ENCODE measurements at regions not wholly inside any gene's neighbourhood (a gene's known extent, or its start where the extent isn't known, plus 50 kb on each side); places are given as distances from the start of the nearest gene placed in this dataset.
A peak's percentile ranks its signal among the peaks of the same experiment; 100 is the strongest.
"Not testable (repeated sequence)": the region's sequence is repeated elsewhere in the genome, so short reads cannot be mapped to it uniquely, and the experiment has no call there.

DNA sequence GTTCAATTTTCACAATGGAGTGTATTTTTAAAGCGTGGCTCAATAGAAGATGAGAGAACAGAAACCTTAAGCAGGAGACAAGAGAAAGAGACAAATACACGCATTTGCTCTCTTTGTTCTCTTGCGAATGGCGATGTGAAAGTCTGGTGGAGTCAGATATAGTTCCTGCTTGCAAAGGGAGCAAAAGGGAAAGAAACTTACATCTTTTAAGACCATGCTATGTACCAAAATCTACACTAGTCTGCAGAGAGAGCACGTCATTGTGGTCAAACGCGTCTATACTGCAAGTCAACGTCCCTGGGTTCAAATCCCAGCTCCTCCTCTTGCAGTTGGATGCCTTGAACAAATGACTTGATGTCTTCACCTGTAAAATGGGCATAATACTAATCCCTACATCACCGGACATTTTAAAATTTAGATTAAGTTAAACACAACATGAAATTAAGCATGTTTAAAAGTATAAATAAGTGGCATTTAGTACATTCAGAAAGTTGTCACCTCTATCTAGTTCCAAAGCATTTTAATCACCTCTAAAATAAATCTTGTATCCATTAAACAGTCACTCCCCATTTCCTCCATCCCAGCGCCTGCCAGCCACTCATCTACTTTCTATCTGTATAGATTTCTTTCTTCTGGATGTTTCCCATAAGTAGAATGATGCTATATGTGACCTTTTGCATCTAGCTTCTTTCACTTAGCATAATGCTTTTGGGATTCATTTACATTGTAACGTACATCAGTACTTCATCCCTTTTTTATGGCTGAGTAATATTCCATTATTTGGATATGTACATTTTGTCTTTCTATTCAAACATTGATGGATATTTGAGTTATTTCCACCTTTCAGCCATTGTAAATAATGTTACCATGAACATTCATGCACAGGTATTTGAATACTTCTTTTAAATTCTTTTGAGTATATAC is 406.9 kb downstream of the TMEM114 start:
- no peak for DNase-seq

DNA sequence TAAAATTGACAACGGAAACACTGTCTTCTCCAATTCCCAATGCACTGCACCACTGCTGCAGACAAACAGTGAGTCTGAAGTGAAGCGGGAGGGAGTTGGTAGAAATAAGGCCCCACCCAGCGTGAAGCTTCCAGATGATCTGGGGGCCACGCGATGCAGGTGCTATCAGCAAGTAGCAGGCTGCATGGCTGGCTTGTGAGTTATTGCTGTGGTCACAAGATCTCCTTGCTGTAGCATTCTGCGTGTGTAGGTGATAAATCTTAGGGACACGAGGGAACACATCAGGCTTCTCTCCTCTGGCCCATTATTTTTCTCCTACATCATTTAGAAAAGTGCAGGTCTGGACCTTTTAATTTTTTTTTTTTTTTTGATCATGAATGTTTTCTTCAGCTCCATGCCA is 407.6 kb downstream of the TMEM114 start:
- no peak for DNase-seq

GRCh38 chr16:8179615-8180014 is 410.7 kb downstream of the TMEM114 start:
- no peak for DNase-seq

DNA sequence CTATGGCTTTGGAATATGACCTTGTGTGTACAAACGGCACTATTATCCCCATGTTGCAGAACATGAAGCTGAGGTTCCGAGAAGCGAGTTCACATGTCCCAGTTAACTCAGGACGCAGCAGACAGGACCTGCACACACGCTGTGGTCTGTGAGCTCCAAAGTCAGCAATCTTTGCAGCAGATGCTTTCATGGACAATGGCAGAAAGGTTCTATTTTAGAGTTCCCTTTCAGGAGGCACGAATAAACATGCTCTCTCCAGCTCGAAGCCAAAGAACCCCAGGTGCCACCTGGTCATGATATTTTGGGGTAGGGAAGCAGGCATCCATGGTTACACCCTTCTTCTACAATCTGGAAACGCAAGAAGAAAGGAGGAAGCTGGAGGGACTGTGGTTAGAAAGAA is 412.0 kb downstream of the TMEM114 start:
- no peak for DNase-seq

DNA sequence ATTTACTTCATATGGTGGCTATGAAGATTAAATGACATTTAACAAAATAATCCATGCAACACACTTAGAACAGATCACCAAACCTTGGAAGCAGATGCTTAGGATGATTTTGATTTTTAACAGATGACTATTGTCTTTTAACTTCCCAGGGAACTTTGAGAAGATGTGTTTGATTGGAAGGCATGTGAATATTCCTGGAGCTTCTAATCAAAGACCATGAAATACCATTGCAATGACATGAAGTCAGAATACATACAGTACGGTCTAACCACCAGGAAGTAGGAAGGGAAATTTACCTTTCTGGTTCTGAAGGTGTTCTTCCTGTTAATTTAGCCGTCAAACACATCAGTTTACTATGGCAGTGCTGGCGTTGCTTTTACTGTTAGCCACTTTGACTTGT is 414.9 kb downstream of the TMEM114 start:
- no peak for DNase-seq

DNA sequence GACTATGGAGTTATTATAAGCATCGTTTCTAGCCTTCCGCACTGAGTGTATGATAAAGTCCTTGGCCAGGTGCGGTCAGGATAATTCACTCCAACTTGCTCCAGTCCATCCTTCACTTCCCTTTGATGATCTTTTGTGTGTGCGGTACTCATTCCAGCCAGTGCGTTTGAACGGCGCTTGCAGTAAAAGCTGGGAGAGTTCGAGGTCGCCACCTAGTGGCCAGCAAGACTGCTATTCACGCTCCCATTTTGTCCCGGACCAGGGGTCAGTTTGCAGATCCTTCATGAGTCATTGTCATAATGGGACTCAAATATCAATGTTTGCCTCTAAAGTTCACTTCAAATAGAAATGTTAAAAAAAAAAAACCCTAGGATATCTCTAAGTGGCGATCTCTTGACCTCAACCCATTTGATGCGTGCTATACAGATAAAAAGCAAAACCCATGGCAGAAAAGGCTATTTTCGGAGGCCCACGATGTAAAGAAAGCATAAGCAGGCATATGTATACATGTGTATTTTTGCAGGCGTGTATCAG is 417.1 kb downstream of the TMEM114 start:
- DNase-seq, result peak; percentile 47

DNA sequence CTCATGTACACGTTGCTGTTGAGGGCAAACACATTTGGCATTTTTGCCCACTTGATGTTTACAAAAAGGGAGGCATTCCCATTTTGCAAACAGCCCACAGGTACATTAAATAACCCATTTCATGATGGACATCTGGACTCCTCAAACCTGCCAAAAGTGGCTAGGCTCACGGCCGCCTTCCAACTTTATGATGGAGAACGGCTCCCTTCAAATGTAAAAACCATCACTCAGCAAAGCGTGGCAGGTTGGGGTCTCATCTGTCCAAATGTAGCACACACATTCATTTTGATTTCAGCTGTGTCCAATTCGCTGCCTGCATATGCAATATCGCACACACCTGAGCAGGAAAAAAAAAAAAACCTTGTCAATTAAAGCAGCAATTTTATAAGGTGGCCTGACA is 417.8 kb downstream of the TMEM114 start:
- no peak for DNase-seq

GRCh38 chr16:8168016-8168415 is 422.3 kb downstream of the TMEM114 start:
- DNase-seq, result no peak

DNA sequence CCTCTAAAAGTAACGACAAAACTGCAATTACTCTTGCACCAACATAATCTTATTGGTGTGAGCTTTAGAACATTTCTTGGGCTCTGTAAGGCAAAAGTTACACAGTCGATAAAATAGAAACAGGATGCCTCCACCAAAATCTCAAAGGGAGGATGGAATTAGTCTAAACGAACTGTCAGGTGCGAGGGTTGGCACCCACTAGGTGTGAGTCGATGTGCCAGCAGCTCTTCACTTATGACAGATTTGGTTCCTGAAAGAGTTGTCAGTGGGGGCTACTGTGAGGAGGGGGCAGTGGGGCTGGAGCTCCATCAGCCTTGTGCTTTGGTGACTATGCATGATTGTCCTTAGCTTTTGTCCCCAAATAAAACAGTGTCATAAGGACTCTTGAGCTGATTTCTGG is 422.9 kb downstream of the TMEM114 start:
- DNase-seq, result no peak

DNA sequence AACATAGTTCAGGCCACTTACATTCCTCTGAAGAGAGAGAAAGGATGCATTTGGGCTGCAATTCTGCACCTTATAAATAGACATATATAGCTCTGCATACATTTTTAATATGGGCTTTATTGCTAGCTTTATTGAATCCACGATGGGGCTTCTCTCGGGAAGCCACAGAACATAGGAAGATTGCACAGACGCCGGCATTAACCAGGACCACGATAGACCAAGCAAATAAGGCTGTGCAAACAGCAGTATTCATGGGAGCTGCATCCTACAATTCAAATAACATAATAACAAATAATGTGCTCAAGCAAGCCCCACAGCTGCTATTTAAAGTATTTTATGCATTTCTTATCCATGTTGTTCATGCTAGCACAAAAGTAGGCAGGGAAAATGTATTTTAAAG is 432.3 kb downstream of the TMEM114 start:
- no peak for DNase-seq

DNA sequence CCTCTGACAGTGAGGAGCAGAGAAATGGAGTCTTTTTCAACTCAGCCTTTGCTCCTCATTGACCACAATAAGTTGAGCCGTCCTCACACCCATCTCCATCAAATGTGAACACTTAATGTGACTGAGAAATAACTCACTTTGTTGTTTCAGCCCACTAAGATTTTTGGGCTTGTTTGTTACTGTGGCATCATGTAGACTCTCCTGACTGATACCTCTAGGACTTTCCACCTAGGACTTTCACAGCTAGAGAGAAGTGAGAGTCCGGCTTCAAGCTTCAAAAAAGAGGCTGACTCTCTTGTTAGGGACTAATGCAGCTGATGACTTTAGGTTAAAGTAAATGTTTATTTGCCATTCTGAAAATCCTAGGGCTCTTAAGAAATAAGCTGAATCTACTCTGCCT is 435.0 kb downstream of the TMEM114 start:
- no peak for DNase-seq

- no peak for DNase-seq
These were observed 443.9 kb downstream of the TMEM114 start for GRCh38 chr16:8146256-8147012.

DNA sequence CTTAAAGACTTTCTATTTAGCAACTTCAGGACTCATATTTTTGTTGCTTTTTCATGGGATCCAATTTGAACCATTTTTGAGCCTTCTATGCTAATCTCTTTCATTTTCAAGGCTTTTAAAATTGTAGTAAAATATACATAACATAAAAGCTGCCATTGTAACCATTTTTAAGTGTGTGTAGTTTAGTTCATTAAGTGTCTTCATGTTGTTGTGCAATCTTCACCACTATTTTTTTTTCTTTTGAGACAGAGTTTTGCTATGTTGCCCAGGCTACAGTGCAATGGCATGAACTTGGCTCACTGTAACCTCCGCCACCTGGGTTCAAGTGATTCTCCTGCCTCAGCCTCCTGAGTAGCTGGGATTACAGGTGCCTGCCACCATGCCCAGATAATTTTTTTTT is 451.6 kb downstream of the TMEM114 start:
- DNase-seq, result no peak

DNA sequence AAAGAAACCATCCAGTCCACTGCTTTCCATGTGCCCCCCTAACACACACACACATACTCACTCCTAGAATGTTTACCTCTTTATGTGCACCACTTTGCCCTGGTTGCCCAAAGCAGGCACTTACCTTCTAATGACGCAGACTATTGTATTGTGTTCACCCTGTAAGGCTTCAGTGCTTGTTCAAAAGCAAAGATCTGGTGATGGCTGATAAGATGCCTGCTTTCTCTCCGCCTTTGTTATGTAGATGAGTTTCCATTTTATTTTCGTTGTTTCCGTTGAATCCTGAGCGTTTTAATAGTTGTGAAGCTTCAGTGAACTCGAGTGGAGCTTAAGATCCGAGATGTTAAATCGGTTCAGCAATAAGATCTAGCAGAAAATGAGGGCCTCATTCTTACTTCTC is 452.7 kb downstream of the TMEM114 start:
- no peak for DNase-seq

- DNase-seq, result no peak
These were observed 460.1 kb downstream of the TMEM114 start for GRCh38 chr16:8130197-8130596.

GRCh38 chr16:8127070-8127469 is 463.2 kb downstream of the TMEM114 start:
- DNase-seq, result no peak

DNA sequence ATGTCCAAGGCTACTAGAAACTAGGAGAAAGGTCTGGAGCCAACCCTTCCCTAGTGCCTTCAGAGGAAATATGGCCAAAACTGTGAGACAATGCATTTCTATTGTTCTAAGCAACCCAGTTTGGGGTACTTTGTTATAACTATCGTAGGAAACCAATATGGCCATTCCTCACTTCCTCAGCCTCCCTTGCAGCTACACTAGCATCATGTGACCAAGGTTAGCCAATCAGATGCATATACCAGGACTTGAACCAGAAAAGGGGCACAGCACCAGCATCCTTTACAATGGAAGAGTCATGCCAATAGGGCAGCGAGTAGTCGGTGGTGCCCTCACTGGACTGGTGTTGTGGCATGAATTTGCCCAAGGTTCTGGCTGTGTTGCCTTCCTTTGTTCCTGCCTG is 464.0 kb downstream of the TMEM114 start:
- DNase-seq, result no peak

DNA sequence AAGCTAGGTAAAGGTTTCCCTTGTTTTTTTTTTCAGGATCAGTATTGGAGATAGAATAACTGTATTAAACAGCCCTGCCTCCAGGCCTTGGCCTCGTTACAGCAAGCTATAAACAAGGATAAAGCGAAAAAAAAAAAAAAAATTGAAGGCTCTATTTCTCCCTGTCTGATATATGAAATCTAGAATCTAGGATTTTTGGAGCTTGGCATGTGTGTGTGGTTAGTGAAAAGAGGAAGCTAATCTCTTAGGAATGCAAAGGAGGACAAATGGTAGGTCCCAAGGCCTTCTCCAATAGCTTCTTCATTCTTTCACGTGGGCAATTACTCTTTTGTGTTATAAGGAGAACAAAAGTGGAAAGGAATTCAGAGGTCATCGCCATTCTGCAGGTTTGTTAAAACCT is 470.3 kb downstream of the TMEM114 start:
- DNase-seq, result no peak

DNA sequence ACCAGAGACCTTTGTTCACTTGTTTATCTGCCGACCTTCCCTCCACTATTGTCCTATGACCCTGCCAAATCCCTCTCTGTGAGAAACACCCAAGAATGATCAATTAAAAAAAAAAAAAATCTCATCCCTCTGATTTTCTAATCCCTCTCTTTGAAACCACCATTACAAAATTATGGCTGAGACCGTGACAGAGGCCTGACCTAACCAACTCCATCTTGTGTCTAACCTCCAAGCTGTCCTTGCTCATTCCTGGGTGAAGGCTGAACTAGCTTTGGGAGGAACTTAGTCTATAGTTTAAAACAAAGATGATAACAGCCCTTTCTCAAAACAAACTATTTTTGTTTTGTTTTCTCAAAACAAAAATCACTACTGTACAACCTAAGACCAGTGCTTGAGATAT is 474.5 kb downstream of the TMEM114 start:
- DNase-seq, result no peak

- DNase-seq, result not testable (repeated sequence)
These were observed 475.4 kb downstream of the TMEM114 start for GRCh38 chr16:8114941-8115340.

- no peak for DNase-seq
These were observed 476.5 kb downstream of the TMEM114 start for GRCh38 chr16:8113843-8114242.

- DNase-seq, result no peak
These were observed 479.5 kb downstream of the TMEM114 start for GRCh38 chr16:8110572-8111514.
